IMR-90 (cell line): ENCODE measurements at regions not wholly inside any gene's neighbourhood (a gene's known extent, or its start where the extent isn't known, plus 50 kb on each side); places are given as distances from the start of the nearest gene placed in this dataset.

Experiments
- ATAC-seq: fragments of 200-7000 bp; cut with Tn5 transposase; 2 replicates; pipeline ENCODE4 v1.9.1; 2020; ENCODE audit warnings: low read depth, mild to moderate bottlenecking, moderate library complexity
- BruUV-seq: library from RNA; stranded (reverse); fragments of 400-500 nt; replicated peaks from 2 replicates; lab custom pipeline; 2021; lab: Mats Ljungman, UMichigan
- CTCF ChIA-PET: fragments of 300-600 bp; formaldehyde crosslinking; extraction: SDS; loops from one replicate; lab custom pipeline; 2021; ENCODE audit warnings: antibody characterized with exemption; lab: Yijun Ruan, JAX
- POLR2A ChIA-PET: fragments of 300-600 bp; sonication (Branson Sonifier 250); formaldehyde crosslinking; loops from one replicate; lab custom pipeline; 2022; ENCODE audit warnings: antibody characterized with exemption; ENCODE audit not compliant: unreplicated experiment; lab: Charles Lee
- DNase-seq: peaks from one replicate; pipeline ENCODE4 v3.0.0; 2013
- H2AFZ ChIP-seq: replicated peaks from 2 replicates; pipeline ENCODE3; 2013; ENCODE audit warnings: low read length, mild to moderate bottlenecking; ENCODE audit not compliant: poor library complexity
- H2AK5ac ChIP-seq: 2 replicates; pipeline ENCODE4 v1.6.1; 2013; ENCODE audit warnings: low read depth, low read length, inconsistent platforms
- H2AK9ac ChIP-seq: replicated peaks from 2 replicates; pipeline ENCODE3; 2013; ENCODE audit warnings: mild to moderate bottlenecking, low read depth, low read length, moderate library complexity; ENCODE audit not compliant: poor library complexity
- H2BK120ac ChIP-seq: 2 replicates; pipeline ENCODE4 v1.6.1; 2013; ENCODE audit warnings: low read depth, low read length, inconsistent platforms
- H2BK15ac ChIP-seq: 3 replicates; pipeline ENCODE4 v1.6.1; 2013; ENCODE audit warnings: low read depth, low read length, inconsistent platforms
- H2BK20ac ChIP-seq: 2 replicates; pipeline ENCODE4 v1.6.1; 2013; ENCODE audit warnings: low read depth, mild to moderate bottlenecking, inconsistent platforms, low read length, moderate library complexity
- H2BK5ac ChIP-seq: 2 replicates; pipeline ENCODE4 v1.6.1; 2013; ENCODE audit warnings: mild to moderate bottlenecking, low read depth, low read length, inconsistent platforms; ENCODE audit not compliant: poor library complexity, severe bottlenecking
- H3K14ac ChIP-seq: replicated peaks from 2 replicates; pipeline ENCODE4 v1.6.1; 2013; ENCODE audit warnings: low read depth, low read length, inconsistent platforms
- H3K18ac ChIP-seq: 2 replicates; pipeline ENCODE4 v1.6.1; 2013; ENCODE audit warnings: low read depth, low read length, control low read depth
- H3K23ac ChIP-seq: 2 replicates; pipeline ENCODE4 v1.6.1; 2013; ENCODE audit warnings: low read depth, low read length, inconsistent platforms
- H3K27ac ChIP-seq: 2 replicates; pipeline ENCODE4 v1.5.1; 2013; ENCODE audit warnings: mild to moderate bottlenecking, control low read depth, low read length; ENCODE audit not compliant: insufficient read depth
- H3K27me3 ChIP-seq: 2 replicates; pipeline ENCODE4 v1.6.1; 2013; ENCODE audit warnings: low read length; ENCODE audit not compliant: control insufficient read depth, insufficient read depth
- H3K36me3 ChIP-seq: 2 replicates; pipeline ENCODE4 v1.6.1; 2013; ENCODE audit warnings: low read length, mixed read lengths; ENCODE audit not compliant: control insufficient read depth, insufficient read depth
- H3K4ac ChIP-seq: 2 replicates; pipeline ENCODE4 v1.6.1; 2013; ENCODE audit warnings: low read depth, low read length, inconsistent platforms
- H3K4me1 ChIP-seq: 2 replicates; pipeline ENCODE4 v1.6.1; 2013; ENCODE audit warnings: low read length, mixed read lengths; ENCODE audit not compliant: control insufficient read depth, insufficient read depth
- H3K4me2 ChIP-seq: 2 replicates; pipeline ENCODE4 v1.6.1; 2013; ENCODE audit warnings: low read depth, mild to moderate bottlenecking, control low read depth, low read length, moderate library complexity
- H3K4me3 ChIP-seq: 2 replicates; pipeline ENCODE4 v1.5.1; 2013; ENCODE audit warnings: low read depth, mild to moderate bottlenecking, control low read depth, low read length, moderate library complexity; ENCODE audit not compliant: insufficient read depth
- H3K56ac ChIP-seq: 2 replicates; pipeline ENCODE4 v1.6.1; 2013; ENCODE audit warnings: low read length, inconsistent platforms; ENCODE audit not compliant: insufficient read depth; ENCODE audit errors: extremely low read depth
- H3K79me1 ChIP-seq, 2 experiments: 2 replicates each; pipeline ENCODE4 v1.6.1; 2013; ENCODE audit warnings: low read length in 2 of 2, inconsistent platforms in 1 of 2, low read depth in 1 of 2
- H3K9ac ChIP-seq: 2 replicates; pipeline ENCODE4 v1.6.1; 2013; ENCODE audit warnings: low read depth, low read length, control low read depth
- H3K9me1 ChIP-seq: 2 replicates; pipeline ENCODE4 v1.6.1; 2013; ENCODE audit warnings: low read length, inconsistent platforms; ENCODE audit not compliant: insufficient read depth
- H3K9me3 ChIP-seq: 2 replicates; pipeline ENCODE4 v1.6.1; 2013; ENCODE audit warnings: low read length; ENCODE audit not compliant: control insufficient read depth, insufficient read depth
- H4K20me1 ChIP-seq: 2 replicates; pipeline ENCODE4 v1.6.1; 2013; ENCODE audit warnings: low read length, inconsistent platforms; ENCODE audit not compliant: insufficient read depth
- H4K5ac ChIP-seq: 2 replicates; pipeline ENCODE4 v1.6.1; 2013; ENCODE audit warnings: mild to moderate bottlenecking, low read depth, low read length, control low read depth
- H4K8ac ChIP-seq, 2 experiments: 2 replicates each; pipeline ENCODE4 v1.6.1; 2013; ENCODE audit warnings: low read depth in 2 of 2, low read length in 2 of 2, control low read depth in 1 of 2, inconsistent platforms in 1 of 2
- H4K91ac ChIP-seq: 2 replicates; pipeline ENCODE4 v1.6.1; 2013; ENCODE audit warnings: low read depth, low read length, inconsistent platforms; ENCODE audit not compliant: insufficient read depth
- BHLHE40 ChIP-seq: fragments of 150-350 bp; IDR thresholded peaks from 2 replicates; pipeline ENCODE4 v1.6.1; 2016; ENCODE audit warnings: mild to moderate bottlenecking, low read depth, low read length
- CEBPB ChIP-seq: IDR thresholded peaks from 2 replicates; pipeline ENCODE4 v1.6.1; 2012; ENCODE audit warnings: low read depth, low read length, improper control_type of control experiment
- CHD1 ChIP-seq: IDR thresholded peaks from 2 replicates; pipeline ENCODE4 v1.6.1; 2012; ENCODE audit warnings: low read depth, low read length, improper control_type of control experiment
- FOS ChIP-seq: fragments of 150-350 bp; IDR thresholded peaks from 2 replicates; pipeline ENCODE4 v1.6.1; 2016; ENCODE audit warnings: low read depth, low read length
- MAFK ChIP-seq: IDR thresholded peaks from 2 replicates; pipeline ENCODE4 v1.6.1; 2012; ENCODE audit warnings: low read depth, low read length, improper control_type of control experiment
- MAZ ChIP-seq: IDR thresholded peaks from 2 replicates; pipeline ENCODE4 v1.6.1; 2012; ENCODE audit warnings: low read depth, mild to moderate bottlenecking, low read length, improper control_type of control experiment, moderate library complexity, borderline replicate concordance
- MXI1 ChIP-seq: IDR thresholded peaks from 2 replicates; pipeline ENCODE4 v1.6.1; 2012; ENCODE audit warnings: low read depth, mild to moderate bottlenecking, low read length, moderate library complexity, borderline replicate concordance
- NFE2L2 ChIP-seq: fragments of 150-350 bp; IDR thresholded peaks from 2 replicates; pipeline ENCODE4 v1.6.1; 2016; ENCODE audit warnings: low read depth, mild to moderate bottlenecking, low read length
- POLR2A ChIP-seq: IDR thresholded peaks from 2 replicates; pipeline ENCODE4 v1.6.1; 2012; ENCODE audit warnings: mild to moderate bottlenecking, low read depth, low read length
- RAD21 ChIP-seq: IDR thresholded peaks from 2 replicates; pipeline ENCODE4 v1.6.1; 2012; ENCODE audit warnings: low read length, improper control_type of control experiment
- RCOR1 ChIP-seq: IDR thresholded peaks from 2 replicates; pipeline ENCODE4 v1.6.1; 2012; ENCODE audit warnings: mild to moderate bottlenecking, low read length, improper control_type of control experiment; ENCODE audit not compliant: insufficient replicate concordance
- RFX5 ChIP-seq: IDR thresholded peaks from 2 replicates; pipeline ENCODE4 v1.8.0; 2012; ENCODE audit warnings: low read depth, mild to moderate bottlenecking, low read length, moderate library complexity
- SMC3 ChIP-seq: fragments of 150-350 bp; IDR thresholded peaks from 2 replicates; pipeline ENCODE4 v1.6.1; 2016; ENCODE audit warnings: low read depth, mild to moderate bottlenecking, antibody characterized with exemption, low read length, moderate library complexity
- WGBS, 2 experiments: methylation state at CpG; one replicate each; pipeline versions ENCODE4 v1.1.5 to v1.1.7; 2013; ENCODE audit warnings: missing lambda C conversion rate in 2 of 2; ENCODE audit not compliant: insufficient read length in 1 of 2; ENCODE audit errors: extremely low coverage in 2 of 2; 5-methylcytosine and 5-hydroxymethylcytosine counted together
- dilution Hi-C: fragments of 300-500 bp; cut with HindIII; formaldehyde crosslinking; loops from one replicate; pipeline ENCODE4 v1.14.3; 2018; ENCODE audit warnings: low sequenced_read_pairs; ENCODE audit not compliant: unreplicated experiment
- in situ Hi-C: fragments of 300-500 bp; cut with MboI; formaldehyde crosslinking; loops from 3 replicates; pipeline ENCODE4 v1.14.3; 2019; ENCODE audit warnings: low sequenced_read_pairs, inconsistent platforms, mixed read lengths
- intact Hi-C: fragments of 100-400 bp; cut with micrococcal nuclease; formaldehyde crosslinking; loops from 2 replicates; pipeline ENCODE4 v1.10.0; 2022
- TF ChIP-seq, protein P1 (sequence below): fragments of 150-350 bp; IDR thresholded peaks from 2 replicates; pipeline ENCODE4 v1.6.1; 2016; ENCODE audit warnings: low read depth, mild to moderate bottlenecking, low read length, moderate library complexity, borderline replicate concordance
- TF ChIP-seq, protein P2 (sequence below): fragments of 150-350 bp; IDR thresholded peaks from 2 replicates; pipeline ENCODE4 v1.6.1; 2017; ENCODE audit warnings: mild to moderate bottlenecking, antibody characterized with exemption, low read length, low read depth
- TF ChIP-seq, protein P3 (sequence below): conservative IDR thresholded peaks from 2 replicates; pipeline ENCODE4 v1.5.1; 2012; ENCODE audit warnings: mild to moderate bottlenecking, low read depth, low read length, improper control_type of control experiment

DNA sequence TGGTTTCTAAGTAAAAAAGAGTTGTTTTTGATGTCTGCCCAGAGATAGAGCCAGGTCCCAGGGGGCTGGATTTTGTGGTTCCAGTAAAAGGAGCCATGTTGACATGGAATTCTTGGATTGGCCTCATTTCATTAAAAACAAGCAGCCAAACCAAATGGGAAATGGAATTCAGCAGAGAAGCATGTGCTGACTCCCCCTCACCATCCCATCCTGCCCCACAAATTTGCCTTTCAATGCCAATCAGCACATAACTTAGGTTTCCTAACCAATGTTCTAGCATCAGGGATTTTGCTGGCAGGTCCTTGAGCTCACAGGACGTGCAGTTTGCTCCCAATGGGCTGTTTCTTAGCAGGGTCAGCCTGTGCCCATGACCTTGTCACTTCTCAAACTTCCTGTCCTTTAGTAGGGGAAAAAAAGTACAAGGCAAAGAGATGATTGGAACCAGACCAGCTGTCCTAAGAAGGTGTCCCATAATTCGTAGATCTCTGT is 101.5 kb upstream of the GADD45A start:
- Histone ChIP-seq H4K8ac (no peak overlapping the region), H3K23ac (peak overlapping the region; percentile 40; the same call in 1 of the 2 replicates), H3K4ac (no peak overlapping the region), H3K9ac (no peak overlapping the region), H3K18ac (peak overlapping the region; percentile 25), H2BK5ac (no peak overlapping the region), H3K36me3 (no peaks in the 10 kb centered on the region), H2AK5ac (no peak overlapping the region), H2BK20ac (no peak overlapping the region), H3K9me1 (no peaks in the 10 kb centered on the region), H3K4me3 (no peak overlapping the region), H2BK15ac (no peak overlapping the region), H2BK120ac (no peak overlapping the region), H4K91ac (no peak overlapping the region), H3K27ac (no peak overlapping the region), H2AFZ (no peak overlapping the region), H3K4me2 (no peak overlapping the region), H3K27me3 (no peaks in the 10 kb centered on the region), H2AK9ac (no peak overlapping the region), H4K20me1 (no peaks in the 10 kb centered on the region), H3K4me1 (peaks cover 4% of the 10 kb centered on the region), H3K14ac (no peak overlapping the region), H4K5ac (no peak overlapping the region), H3K79me1 (no peaks in the 10 kb centered on the region), H3K56ac (no peak overlapping the region), H3K9me3 (no peaks in the 10 kb centered on the region)
- POLR2A ChIA-PET, result no interaction called here
- ATAC-seq (no peak), DNase-seq (no peak)
- WGBS, 2 experiments, result no CpG with 5 or more reads among the region's 2 CpGs
- CTCF ChIA-PET, result no interaction called here
- TF ChIP-seq MAFK (no peak), RFX5 (no peak), RAD21 (no peak), POLR2A (no peak), FOS (no peak), CEBPB (no peak), MXI1 (no peak), NFE2L2 (no peak), RCOR1 (no peak), SMC3 (no peak), BHLHE40 (no peak), CHD1 (no peak), MAZ (no peak)
- TF ChIP-seq, protein P1, sequence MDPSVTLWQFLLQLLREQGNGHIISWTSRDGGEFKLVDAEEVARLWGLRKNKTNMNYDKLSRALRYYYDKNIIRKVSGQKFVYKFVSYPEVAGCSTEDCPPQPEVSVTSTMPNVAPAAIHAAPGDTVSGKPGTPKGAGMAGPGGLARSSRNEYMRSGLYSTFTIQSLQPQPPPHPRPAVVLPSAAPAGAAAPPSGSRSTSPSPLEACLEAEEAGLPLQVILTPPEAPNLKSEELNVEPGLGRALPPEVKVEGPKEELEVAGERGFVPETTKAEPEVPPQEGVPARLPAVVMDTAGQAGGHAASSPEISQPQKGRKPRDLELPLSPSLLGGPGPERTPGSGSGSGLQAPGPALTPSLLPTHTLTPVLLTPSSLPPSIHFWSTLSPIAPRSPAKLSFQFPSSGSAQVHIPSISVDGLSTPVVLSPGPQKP, result no peak
- TF ChIP-seq, protein P2, sequence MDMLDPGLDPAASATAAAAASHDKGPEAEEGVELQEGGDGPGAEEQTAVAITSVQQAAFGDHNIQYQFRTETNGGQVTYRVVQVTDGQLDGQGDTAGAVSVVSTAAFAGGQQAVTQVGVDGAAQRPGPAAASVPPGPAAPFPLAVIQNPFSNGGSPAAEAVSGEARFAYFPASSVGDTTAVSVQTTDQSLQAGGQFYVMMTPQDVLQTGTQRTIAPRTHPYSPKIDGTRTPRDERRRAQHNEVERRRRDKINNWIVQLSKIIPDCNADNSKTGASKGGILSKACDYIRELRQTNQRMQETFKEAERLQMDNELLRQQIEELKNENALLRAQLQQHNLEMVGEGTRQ, result no peak
- TF ChIP-seq, protein P3, sequence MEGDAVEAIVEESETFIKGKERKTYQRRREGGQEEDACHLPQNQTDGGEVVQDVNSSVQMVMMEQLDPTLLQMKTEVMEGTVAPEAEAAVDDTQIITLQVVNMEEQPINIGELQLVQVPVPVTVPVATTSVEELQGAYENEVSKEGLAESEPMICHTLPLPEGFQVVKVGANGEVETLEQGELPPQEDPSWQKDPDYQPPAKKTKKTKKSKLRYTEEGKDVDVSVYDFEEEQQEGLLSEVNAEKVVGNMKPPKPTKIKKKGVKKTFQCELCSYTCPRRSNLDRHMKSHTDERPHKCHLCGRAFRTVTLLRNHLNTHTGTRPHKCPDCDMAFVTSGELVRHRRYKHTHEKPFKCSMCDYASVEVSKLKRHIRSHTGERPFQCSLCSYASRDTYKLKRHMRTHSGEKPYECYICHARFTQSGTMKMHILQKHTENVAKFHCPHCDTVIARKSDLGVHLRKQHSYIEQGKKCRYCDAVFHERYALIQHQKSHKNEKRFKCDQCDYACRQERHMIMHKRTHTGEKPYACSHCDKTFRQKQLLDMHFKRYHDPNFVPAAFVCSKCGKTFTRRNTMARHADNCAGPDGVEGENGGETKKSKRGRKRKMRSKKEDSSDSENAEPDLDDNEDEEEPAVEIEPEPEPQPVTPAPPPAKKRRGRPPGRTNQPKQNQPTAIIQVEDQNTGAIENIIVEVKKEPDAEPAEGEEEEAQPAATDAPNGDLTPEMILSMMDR, result no peak
- intact Hi-C loops (no loop called here), in situ Hi-C loops (no loop called here), dilution Hi-C loops (no loop called here)
- BruUV-seq, result no TSS peak
